ENCODE measurements at regions not wholly inside any gene's neighbourhood (a gene's known extent, or its start where the extent isn't known, plus 50 kb on each side); places are given as distances from the start of the nearest gene placed in this dataset.

GRCh38 chr14:51428981-51429380 lies 188.9 kb downstream of the TMX1 start:
- peaks cover 12 to 34% (median 27%) of the 10 kb centered on the region in 5 donors for H3K27me3 Mint-ChIP-seq
- peaks cover 0 to under 1% (median 0%) of the 10 kb centered on the region in 5 donors for H3K36me3 Mint-ChIP-seq
- intact Hi-C loops (cut with micrococcal nuclease), result no loop called here
- H3K27ac Mint-ChIP-seq, result no peak overlapping the region
- ChIA-PET POLR2A (interaction anchor here (0.6 to 0.8 kb wide), 2 partner anchors 10 to 630 kb away, joined by 3 read pairs; no protein-coding TSS in a partner anchor), CTCF (no interaction called here)
- peaks cover 0 to 9% (median under 1%) of the 10 kb centered on the region in 11 donors for H3K9me3 Mint-ChIP-seq
- no peaks in the 10 kb centered on the region for H3K4me1 Mint-ChIP-seq
- no peak overlapping the region for H3K4me3 Mint-ChIP-seq
- DNase-seq, result no peak
- Histone ChIP-seq H3K27ac (ENCODE audit: low read depth, low read length) (no peak overlapping the region), H3K36me3 (ENCODE audit: control insufficient read depth in 2 of 3, insufficient read depth in 3 of 3, low read length in 3 of 3) (no peaks in the 10 kb centered on the region), H3K9me3 (ENCODE audit: control insufficient read depth in 2 of 3, low read length in 3 of 3) (no peaks in the 10 kb centered on the region), H3K4me1 (ENCODE audit: control insufficient read depth in 2 of 2, insufficient read depth in 2 of 2, low read length in 2 of 2) (no peaks in the 10 kb centered on the region), H3K27me3 (ENCODE audit: control insufficient read depth in 2 of 2, insufficient read depth in 2 of 2, low read length in 2 of 2) (no peaks in the 10 kb centered on the region), H3K4me3 (ENCODE audit: low read length) (no peak overlapping the region)
- no peak for ATAC-seq

GRCh38 chr14:51430079-51430478 lies 190.0 kb downstream of the TMX1 start:
- Histone ChIP-seq H3K27ac (ENCODE audit: low read depth, low read length) (no peak overlapping the region), H3K4me3 (ENCODE audit: low read length) (no peak overlapping the region), H3K9me3 (ENCODE audit: control insufficient read depth in 2 of 3, low read length in 3 of 3) (no peaks in the 10 kb centered on the region), H3K36me3 (ENCODE audit: control insufficient read depth in 2 of 3, insufficient read depth in 3 of 3, low read length in 3 of 3) (no peaks in the 10 kb centered on the region), H3K4me1 (ENCODE audit: control insufficient read depth in 2 of 2, insufficient read depth in 2 of 2, low read length in 2 of 2) (no peaks in the 10 kb centered on the region), H3K27me3 (ENCODE audit: control insufficient read depth in 2 of 2, insufficient read depth in 2 of 2, low read length in 2 of 2) (no peaks in the 10 kb centered on the region)
- no peak for ATAC-seq
- ChIA-PET CTCF (no interaction called here), POLR2A (no interaction called here)
- Mint-ChIP-seq H3K36me3 (no peaks in the 10 kb centered on the region), H3K27ac (no peak overlapping the region), H3K4me3 (no peak overlapping the region), H3K9me3 (peaks cover 0 to 7% (median 0%) of the 10 kb centered on the region in 11 donors), H3K4me1 (no peaks in the 10 kb centered on the region), H3K27me3 (peaks cover 12 to 39% (median 33%) of the 10 kb centered on the region in 5 donors)
- intact Hi-C loops (cut with micrococcal nuclease), result no loop called here
- no peak for DNase-seq

GRCh38 chr14:51430633-51431032 lies 190.6 kb downstream of the TMX1 start:
- Histone ChIP-seq H3K27ac (ENCODE audit: low read depth, low read length) (no peak overlapping the region), H3K4me3 (ENCODE audit: low read length) (no peak overlapping the region), H3K4me1 (ENCODE audit: control insufficient read depth in 2 of 2, insufficient read depth in 2 of 2, low read length in 2 of 2) (no peaks in the 10 kb centered on the region), H3K9me3 (ENCODE audit: control insufficient read depth in 2 of 3, low read length in 3 of 3) (no peaks in the 10 kb centered on the region), H3K36me3 (ENCODE audit: control insufficient read depth in 2 of 3, insufficient read depth in 3 of 3, low read length in 3 of 3) (no peaks in the 10 kb centered on the region), H3K27me3 (ENCODE audit: control insufficient read depth in 2 of 2, insufficient read depth in 2 of 2, low read length in 2 of 2) (no peaks in the 10 kb centered on the region)
- DNase-seq (no peak), ATAC-seq (no peak)
- ChIA-PET POLR2A (no interaction called here), CTCF (no interaction called here)
- H3K4me3 Mint-ChIP-seq, result no peak overlapping the region
- peaks cover 12 to 44% (median 33%) of the 10 kb centered on the region in 5 donors for H3K27me3 Mint-ChIP-seq
- intact Hi-C loops (cut with micrococcal nuclease), result no loop called here
- H3K36me3 Mint-ChIP-seq, result no peaks in the 10 kb centered on the region
- no peaks in the 10 kb centered on the region for H3K4me1 Mint-ChIP-seq
- no peak overlapping the region for H3K27ac Mint-ChIP-seq
- peaks cover 0 to 7% (median 0%) of the 10 kb centered on the region in 11 donors for H3K9me3 Mint-ChIP-seq

GRCh38 chr14:51431033-51431709 lies 191.1 kb downstream of the TMX1 start:
- no peak for ATAC-seq
- DNase-seq, result no peak
- ChIA-PET POLR2A (no interaction called here), CTCF (no interaction called here)
- no peaks in the 10 kb centered on the region for H3K4me1 ChIP-seq (ENCODE audit: control insufficient read depth in 2 of 2, insufficient read depth in 2 of 2, low read length in 2 of 2)
- H3K4me3 ChIP-seq (ENCODE audit: low read length), result no peak overlapping the region
- H3K36me3 Mint-ChIP-seq, result no peaks in the 10 kb centered on the region
- no peak overlapping the region for H3K27ac ChIP-seq (ENCODE audit: low read depth, low read length)
- no peak overlapping the region for H3K27ac Mint-ChIP-seq
- H3K27me3 Mint-ChIP-seq, result peaks cover 15 to 49% (median 38%) of the 10 kb centered on the region in 5 donors
- intact Hi-C loops (cut with micrococcal nuclease), result no loop called here
- H3K36me3 ChIP-seq (ENCODE audit: control insufficient read depth in 2 of 3, insufficient read depth in 3 of 3, low read length in 3 of 3), result no peaks in the 10 kb centered on the region
- no peak overlapping the region for H3K4me3 Mint-ChIP-seq
- H3K9me3 ChIP-seq (ENCODE audit: control insufficient read depth in 2 of 3, low read length in 3 of 3), result no peaks in the 10 kb centered on the region
- H3K27me3 ChIP-seq (ENCODE audit: control insufficient read depth in 2 of 2, insufficient read depth in 2 of 2, low read length in 2 of 2), result no peaks in the 10 kb centered on the region
- peaks cover 0 to 7% (median 0%) of the 10 kb centered on the region in 11 donors for H3K9me3 Mint-ChIP-seq
- H3K4me1 Mint-ChIP-seq, result no peaks in the 10 kb centered on the region

- Histone ChIP-seq H3K4me1 (ENCODE audit: control insufficient read depth in 2 of 2, insufficient read depth in 2 of 2, low read length in 2 of 2) (no peaks in the 10 kb centered on the region), H3K27ac (ENCODE audit: low read depth, low read length) (no peak overlapping the region), H3K4me3 (ENCODE audit: low read length) (no peak overlapping the region), H3K27me3 (ENCODE audit: control insufficient read depth in 2 of 2, insufficient read depth in 2 of 2, low read length in 2 of 2) (no peaks in the 10 kb centered on the region), H3K36me3 (ENCODE audit: control insufficient read depth in 2 of 3, insufficient read depth in 3 of 3, low read length in 3 of 3) (no peaks in the 10 kb centered on the region), H3K9me3 (ENCODE audit: control insufficient read depth in 2 of 3, low read length in 3 of 3) (no peaks in the 10 kb centered on the region)
- ChIA-PET CTCF (no interaction called here), POLR2A (no interaction called here)
- peaks cover 0 to 7% (median 0%) of the 10 kb centered on the region in 11 donors for H3K9me3 Mint-ChIP-seq
- H3K36me3 Mint-ChIP-seq, result no peaks in the 10 kb centered on the region
- H3K4me3 Mint-ChIP-seq, result no peak overlapping the region
- H3K27ac Mint-ChIP-seq, result no peak overlapping the region
- H3K4me1 Mint-ChIP-seq, result no peaks in the 10 kb centered on the region
- H3K27me3 Mint-ChIP-seq, result peaks cover 15 to 55% (median 43%) of the 10 kb centered on the region in 5 donors
- ATAC-seq (no peak), DNase-seq (no peak)
- intact Hi-C loops (cut with micrococcal nuclease), result no loop called here
Observed at GRCh38 chr14:51431741-51432140, 191.7 kb downstream of the TMX1 start.

DNA sequence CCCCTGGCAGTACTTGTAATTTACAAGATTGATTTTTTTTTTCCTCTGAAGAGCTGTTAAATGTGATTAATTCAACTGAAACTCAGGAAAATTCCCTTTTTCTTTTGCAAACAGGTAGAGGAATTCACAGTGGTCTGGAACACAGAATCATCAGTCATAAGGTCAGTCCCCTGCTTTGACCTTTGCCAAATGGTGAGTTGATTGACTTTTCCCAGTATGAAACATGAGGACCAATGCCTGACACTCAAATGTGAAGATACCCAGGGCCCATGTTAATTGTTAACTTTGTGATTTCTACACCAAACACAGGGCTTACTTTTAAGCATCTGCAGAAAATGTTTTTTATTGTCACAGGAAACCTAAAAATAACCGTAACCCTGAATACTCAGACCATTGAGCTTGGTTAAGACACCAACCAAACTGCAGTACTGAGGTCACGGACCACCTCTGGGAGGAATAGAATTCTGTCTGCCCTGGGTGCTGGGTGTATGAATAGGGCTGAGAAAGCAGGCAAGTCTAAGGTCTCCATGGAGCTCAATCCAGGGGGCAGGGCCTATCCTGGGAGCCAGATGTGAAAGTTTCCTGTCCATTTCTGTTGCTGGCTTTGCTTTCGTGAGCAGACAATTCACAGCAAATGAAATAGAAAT lies 192.4 kb downstream of the TMX1 start:
- H3K36me3 Mint-ChIP-seq, result no peaks in the 10 kb centered on the region
- no peaks in the 10 kb centered on the region for H3K9me3 ChIP-seq (ENCODE audit: control insufficient read depth in 2 of 3, low read length in 3 of 3)
- peaks cover 0 to 7% (median 0%) of the 10 kb centered on the region in 11 donors for H3K9me3 Mint-ChIP-seq
- no peaks in the 10 kb centered on the region for H3K4me1 Mint-ChIP-seq
- H3K27me3 ChIP-seq (ENCODE audit: control insufficient read depth in 2 of 2, insufficient read depth in 2 of 2, low read length in 2 of 2), result no peaks in the 10 kb centered on the region
- POLR2A ChIA-PET, result no interaction called here
- H3K27ac Mint-ChIP-seq, result no peak overlapping the region
- DNase-seq, result no peak
- intact Hi-C loops (cut with micrococcal nuclease), result no loop called here
- H3K27me3 Mint-ChIP-seq, result peaks cover 15 to 56% (median 39%) of the 10 kb centered on the region in 5 donors
- no peaks in the 10 kb centered on the region for H3K36me3 ChIP-seq (ENCODE audit: control insufficient read depth in 2 of 3, insufficient read depth in 3 of 3, low read length in 3 of 3)
- H3K4me3 ChIP-seq (ENCODE audit: low read length), result no peak overlapping the region
- CTCF ChIA-PET, result no interaction called here
- H3K4me1 ChIP-seq (ENCODE audit: control insufficient read depth in 2 of 2, insufficient read depth in 2 of 2, low read length in 2 of 2), result no peaks in the 10 kb centered on the region
- no peak overlapping the region for H3K27ac ChIP-seq (ENCODE audit: low read depth, low read length)
- ATAC-seq, result no peak
- H3K4me3 Mint-ChIP-seq, result no peak overlapping the region

- Histone ChIP-seq H3K9me3 (ENCODE audit: control insufficient read depth in 2 of 3, low read length in 3 of 3) (no peaks in the 10 kb centered on the region), H3K27ac (ENCODE audit: low read depth, low read length) (no peak overlapping the region), H3K36me3 (ENCODE audit: control insufficient read depth in 2 of 3, insufficient read depth in 3 of 3, low read length in 3 of 3) (no peaks in the 10 kb centered on the region), H3K4me3 (ENCODE audit: low read length) (no peak overlapping the region), H3K27me3 (ENCODE audit: control insufficient read depth in 2 of 2, insufficient read depth in 2 of 2, low read length in 2 of 2) (no peaks in the 10 kb centered on the region), H3K4me1 (ENCODE audit: control insufficient read depth in 2 of 2, insufficient read depth in 2 of 2, low read length in 2 of 2) (no peaks in the 10 kb centered on the region)
- Mint-ChIP-seq H3K4me1 (no peaks in the 10 kb centered on the region), H3K36me3 (no peaks in the 10 kb centered on the region), H3K27ac (no peak overlapping the region), H3K4me3 (no peak overlapping the region), H3K9me3 (peaks cover 0 to 4% (median 0%) of the 10 kb centered on the region in 11 donors), H3K27me3 (peaks cover 21 to 46% (median 33%) of the 10 kb centered on the region in 5 donors)
- CTCF ChIA-PET, result no interaction called here
- POLR2A ChIA-PET, result no interaction called here
- ATAC-seq (no peak), DNase-seq (no peak)
- intact Hi-C loops (cut with micrococcal nuclease), result no loop called here
Observed at GRCh38 chr14:51436630-51437029, 196.6 kb downstream of the TMX1 start.

Measured in naive thymus-derived CD4-positive, alpha-beta T cell (primary cell).